Endodermal cell (in vitro differentiated cells): ENCODE measurements at regions not wholly inside any gene's neighbourhood (a gene's known extent, or its start where the extent isn't known, plus 50 kb on each side); places are given as distances from the start of the nearest gene placed in this dataset.

Source experiments
- DNase-seq: peaks from one replicate; pipeline ENCODE4 v3.0.0-alpha.2; 2017
- H3K27ac ChIP-seq: 2 replicates; pipeline ENCODE4 v1.5.1; 2013; ENCODE audit warnings: mild to moderate bottlenecking, low read depth, low read length, moderate library complexity
- H3K27me3 ChIP-seq: 2 replicates; pipeline ENCODE4 v1.6.1; 2013; ENCODE audit warnings: mild to moderate bottlenecking, low read length, moderate library complexity; ENCODE audit not compliant: insufficient read depth, control insufficient read depth, poor library complexity, severe bottlenecking
- H3K36me3 ChIP-seq: 2 replicates; pipeline ENCODE4 v1.7.0; 2013; ENCODE audit warnings: mild to moderate bottlenecking, low read length, moderate library complexity; ENCODE audit not compliant: control insufficient read depth, insufficient read depth
- H3K4me1 ChIP-seq: one replicate; pipeline ENCODE4 v1.7.0; 2013; ENCODE audit warnings: low read length; ENCODE audit not compliant: control insufficient read depth, insufficient read depth
- H3K4me3 ChIP-seq: 2 replicates; pipeline ENCODE4 v1.5.1; 2013; ENCODE audit warnings: mild to moderate bottlenecking, low read length, moderate library complexity
- H3K9ac ChIP-seq: 2 replicates; pipeline ENCODE4 v1.6.1; 2013; ENCODE audit warnings: mild to moderate bottlenecking, low read length, moderate library complexity; ENCODE audit not compliant: poor library complexity, severe bottlenecking; ENCODE audit errors: extremely low read depth
- H3K9me3 ChIP-seq: 2 replicates; pipeline ENCODE4 v1.6.1; 2013; ENCODE audit warnings: mild to moderate bottlenecking, low read length, moderate library complexity; ENCODE audit not compliant: control insufficient read depth
- H3K27ac Mint-ChIP-seq: 2 replicates; pipeline ENCODE4 v1.8.0; 2020; ENCODE audit warnings: mixed read lengths
- H3K27me3 Mint-ChIP-seq: 2 replicates; pipeline ENCODE4 v1.8.0; 2021; ENCODE audit warnings: mild to moderate bottlenecking, mixed read lengths; ENCODE audit not compliant: insufficient read depth
- H3K36me3 Mint-ChIP-seq: 2 replicates; pipeline ENCODE4 v1.8.0; 2020; ENCODE audit warnings: low read depth, mixed read lengths
- H3K4me1 Mint-ChIP-seq: 2 replicates; pipeline ENCODE4 v1.8.0; 2020; ENCODE audit warnings: mixed read lengths
- H3K4me3 Mint-ChIP-seq: 2 replicates; pipeline ENCODE4 v1.8.0; 2020; ENCODE audit warnings: mild to moderate bottlenecking, moderate library complexity, mixed read lengths
- H3K9me3 Mint-ChIP-seq: 2 replicates; pipeline ENCODE4 v1.8.0; 2020; ENCODE audit warnings: mild to moderate bottlenecking, mixed read lengths
- WGBS, 2 experiments: methylation state at CpG; one replicate each; pipeline versions ENCODE4 v1.1.5 to v1.1.7; 2013; ENCODE audit warnings: missing lambda C conversion rate in 2 of 2, mixed read lengths in 1 of 2; ENCODE audit not compliant: insufficient coverage in 1 of 2, insufficient read length in 1 of 2; 5-methylcytosine and 5-hydroxymethylcytosine counted together
- TF ChIP-seq, protein P1 (sequence below): fragments of 200-600 bp; sonication (generic); conservative IDR thresholded peaks from 2 replicates; pipeline ENCODE4 v1.5.0; 2021; ENCODE audit warnings: antibody characterized with exemption, mild to moderate bottlenecking

DNA sequence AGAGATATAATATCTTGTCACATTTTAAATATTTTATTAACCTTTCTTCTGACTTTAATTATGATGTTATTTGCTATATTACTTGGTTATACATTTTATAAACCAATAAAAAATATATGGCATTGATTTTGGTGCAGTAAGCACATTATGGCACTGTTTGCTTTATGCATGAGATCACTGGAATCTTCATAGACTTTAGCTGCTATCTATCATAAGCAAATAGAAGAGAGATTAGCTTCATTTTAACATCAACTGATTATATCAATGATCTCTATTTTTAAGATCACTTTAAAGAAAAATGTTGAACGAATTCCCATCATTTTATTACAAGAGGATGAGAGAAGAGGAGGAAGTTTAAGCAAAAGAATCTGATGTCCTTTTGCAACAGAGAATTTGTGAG lies 58.6 kb upstream of the CDK1 start:
- no peaks in the 10 kb centered on the region for H3K27me3 Mint-ChIP-seq
- no peaks in the 10 kb centered on the region for H3K27me3 ChIP-seq
- H3K27ac ChIP-seq: no peak overlapping the region
- no peak for DNase-seq
- TF ChIP-seq, protein P1, sequence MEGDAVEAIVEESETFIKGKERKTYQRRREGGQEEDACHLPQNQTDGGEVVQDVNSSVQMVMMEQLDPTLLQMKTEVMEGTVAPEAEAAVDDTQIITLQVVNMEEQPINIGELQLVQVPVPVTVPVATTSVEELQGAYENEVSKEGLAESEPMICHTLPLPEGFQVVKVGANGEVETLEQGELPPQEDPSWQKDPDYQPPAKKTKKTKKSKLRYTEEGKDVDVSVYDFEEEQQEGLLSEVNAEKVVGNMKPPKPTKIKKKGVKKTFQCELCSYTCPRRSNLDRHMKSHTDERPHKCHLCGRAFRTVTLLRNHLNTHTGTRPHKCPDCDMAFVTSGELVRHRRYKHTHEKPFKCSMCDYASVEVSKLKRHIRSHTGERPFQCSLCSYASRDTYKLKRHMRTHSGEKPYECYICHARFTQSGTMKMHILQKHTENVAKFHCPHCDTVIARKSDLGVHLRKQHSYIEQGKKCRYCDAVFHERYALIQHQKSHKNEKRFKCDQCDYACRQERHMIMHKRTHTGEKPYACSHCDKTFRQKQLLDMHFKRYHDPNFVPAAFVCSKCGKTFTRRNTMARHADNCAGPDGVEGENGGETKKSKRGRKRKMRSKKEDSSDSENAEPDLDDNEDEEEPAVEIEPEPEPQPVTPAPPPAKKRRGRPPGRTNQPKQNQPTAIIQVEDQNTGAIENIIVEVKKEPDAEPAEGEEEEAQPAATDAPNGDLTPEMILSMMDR: no peak
- 100% methylated on average over 1 of the region's 1 CpG; no CpG with 5 or more reads in 1 of the 2 experiments for WGBS, 2 experiments
- no peaks in the 10 kb centered on the region for H3K4me1 ChIP-seq
- no peak overlapping the region for H3K9ac ChIP-seq
- H3K27ac Mint-ChIP-seq: no peak overlapping the region
- H3K9me3 Mint-ChIP-seq: peaks cover 5% of the 10 kb centered on the region
- H3K36me3 ChIP-seq: no peaks in the 10 kb centered on the region
- H3K4me3 ChIP-seq: no peak overlapping the region
- H3K9me3 ChIP-seq: no peaks in the 10 kb centered on the region
- H3K4me3 Mint-ChIP-seq: no peak overlapping the region
- H3K36me3 Mint-ChIP-seq: no peaks in the 10 kb centered on the region
- no peaks in the 10 kb centered on the region for H3K4me1 Mint-ChIP-seq

DNA sequence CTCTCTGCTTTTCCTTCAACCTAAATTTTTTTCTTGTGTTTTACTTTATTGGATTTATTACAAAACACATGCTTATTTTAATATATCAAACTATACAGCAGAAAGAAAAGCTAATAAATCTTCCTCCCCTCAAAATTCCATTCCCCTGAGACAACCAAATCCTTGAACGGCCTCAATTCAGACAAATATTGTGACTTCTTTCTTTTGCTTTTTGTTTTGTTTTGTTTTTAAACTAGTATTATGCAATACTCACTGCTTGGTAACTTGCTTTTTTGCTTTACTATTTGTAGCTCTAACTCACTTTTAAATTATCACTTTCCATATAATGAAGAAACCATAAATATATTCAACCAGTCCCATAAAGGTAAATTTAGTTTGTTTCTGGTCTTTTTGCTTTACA lies 59.4 kb upstream of the CDK1 start:
- Histone ChIP-seq H3K9me3 (no peaks in the 10 kb centered on the region), H3K4me3 (no peak overlapping the region), H3K9ac (no peak overlapping the region), H3K36me3 (no peaks in the 10 kb centered on the region), H3K27ac (no peak overlapping the region), H3K27me3 (no peaks in the 10 kb centered on the region), H3K4me1 (no peaks in the 10 kb centered on the region)
- DNase-seq: no peak
- no peak overlapping the region for H3K4me3 Mint-ChIP-seq
- H3K27ac Mint-ChIP-seq: no peak overlapping the region
- H3K27me3 Mint-ChIP-seq: no peaks in the 10 kb centered on the region
- peaks cover 2% of the 10 kb centered on the region for H3K9me3 Mint-ChIP-seq
- 78% methylated on average over 1 of the region's 1 CpG; no CpG with 5 or more reads in 1 of the 2 experiments for WGBS, 2 experiments
- no peaks in the 10 kb centered on the region for H3K4me1 Mint-ChIP-seq
- H3K36me3 Mint-ChIP-seq: no peaks in the 10 kb centered on the region
- TF ChIP-seq, protein P1: no peak

DNA sequence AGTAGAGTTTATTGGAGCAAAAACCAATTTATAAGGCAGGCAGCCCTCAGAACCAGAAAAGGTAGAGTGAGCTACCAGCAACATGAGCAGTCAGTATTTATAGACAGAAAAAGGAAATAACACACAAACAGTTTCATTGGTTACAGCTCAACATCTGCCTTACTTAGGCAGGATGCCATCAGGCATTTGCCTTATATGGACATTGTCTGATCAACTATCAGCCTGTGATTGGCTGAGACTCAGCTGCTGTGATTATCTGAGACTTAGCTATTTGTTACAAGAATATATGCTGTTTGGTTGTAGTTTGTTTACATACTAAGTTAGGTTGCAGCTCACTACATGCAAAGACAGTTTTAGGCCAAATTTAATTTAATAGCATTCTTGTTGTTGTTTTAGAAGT lies 60.4 kb upstream of the CDK1 start:
- H3K9me3 ChIP-seq: no peaks in the 10 kb centered on the region
- no peak overlapping the region for H3K4me3 Mint-ChIP-seq
- no peak overlapping the region for H3K27ac ChIP-seq
- peaks cover 3% of the 10 kb centered on the region for H3K4me1 Mint-ChIP-seq
- H3K4me3 ChIP-seq: no peak overlapping the region
- no peaks in the 10 kb centered on the region for H3K27me3 Mint-ChIP-seq
- H3K36me3 ChIP-seq: no peaks in the 10 kb centered on the region
- TF ChIP-seq, protein P1: no peak
- H3K27ac Mint-ChIP-seq: no peak overlapping the region
- no peaks in the 10 kb centered on the region for H3K4me1 ChIP-seq
- H3K36me3 Mint-ChIP-seq: no peaks in the 10 kb centered on the region
- no peak for DNase-seq
- H3K9ac ChIP-seq: no peak overlapping the region
- no peaks in the 10 kb centered on the region for H3K9me3 Mint-ChIP-seq
- H3K27me3 ChIP-seq: no peaks in the 10 kb centered on the region
